ENCODE measurements at regions not wholly inside any gene's neighbourhood (a gene's known extent, or its start where the extent isn't known, plus 50 kb on each side); places are given as distances from the start of the nearest gene placed in this dataset.

DNA sequence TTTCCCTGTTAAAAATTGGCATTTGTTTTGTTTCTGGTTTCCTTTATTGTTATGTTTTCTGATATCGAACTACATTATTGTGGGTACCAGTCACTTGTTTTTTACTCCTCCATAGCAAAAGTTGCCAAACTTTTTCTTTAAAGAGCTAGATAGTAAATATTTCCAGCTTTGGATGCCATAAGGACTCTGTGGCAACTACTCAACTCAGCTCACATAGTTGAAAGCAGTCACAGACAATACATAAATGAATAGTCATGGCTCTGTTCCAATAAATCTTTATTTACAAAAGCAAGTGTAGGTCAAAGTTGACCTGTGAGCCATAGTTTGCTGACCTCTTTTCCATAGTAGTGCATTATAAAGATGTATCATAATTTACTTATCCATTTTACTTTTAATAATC is 305.0 kb downstream of the RASEF start:
- Histone ChIP-seq H3K4me1 (no peaks in the 10 kb centered on the region), H3K4me2 (no peak overlapping the region), H4K20me1 (ENCODE audit: low read depth) (no peaks in the 10 kb centered on the region), H3K27ac (no peak overlapping the region), H3K4me3 (no peak overlapping the region), H3K36me3 (no peaks in the 10 kb centered on the region), H2AFZ (replicated peaks) (no peak overlapping the region), H3K27me3 (no peaks in the 10 kb centered on the region), H3F3A (ENCODE audit: low read depth) (no peaks in the 10 kb centered on the region), H3K9me3 (ENCODE audit: low read depth) (no peaks in the 10 kb centered on the region), H3K9ac (no peak overlapping the region), H3K79me2 (ENCODE audit: low read depth) (no peaks in the 10 kb centered on the region)
- DNase-seq (ENCODE audit: low spot score): no peak
- Mint-ChIP-seq H3K4me3 (no peak overlapping the region), H3K27ac (peak overlapping the region; percentile 57), H3K9me3 (peaks cover 5% of the 10 kb centered on the region), H3K36me3 (no peaks in the 10 kb centered on the region), H3K4me1 (peaks cover 3% of the 10 kb centered on the region), H3K27me3 (ENCODE audit: insufficient read depth, low read depth) (peaks cover 2% of the 10 kb centered on the region)
- TF ChIP-seq, protein P1, sequence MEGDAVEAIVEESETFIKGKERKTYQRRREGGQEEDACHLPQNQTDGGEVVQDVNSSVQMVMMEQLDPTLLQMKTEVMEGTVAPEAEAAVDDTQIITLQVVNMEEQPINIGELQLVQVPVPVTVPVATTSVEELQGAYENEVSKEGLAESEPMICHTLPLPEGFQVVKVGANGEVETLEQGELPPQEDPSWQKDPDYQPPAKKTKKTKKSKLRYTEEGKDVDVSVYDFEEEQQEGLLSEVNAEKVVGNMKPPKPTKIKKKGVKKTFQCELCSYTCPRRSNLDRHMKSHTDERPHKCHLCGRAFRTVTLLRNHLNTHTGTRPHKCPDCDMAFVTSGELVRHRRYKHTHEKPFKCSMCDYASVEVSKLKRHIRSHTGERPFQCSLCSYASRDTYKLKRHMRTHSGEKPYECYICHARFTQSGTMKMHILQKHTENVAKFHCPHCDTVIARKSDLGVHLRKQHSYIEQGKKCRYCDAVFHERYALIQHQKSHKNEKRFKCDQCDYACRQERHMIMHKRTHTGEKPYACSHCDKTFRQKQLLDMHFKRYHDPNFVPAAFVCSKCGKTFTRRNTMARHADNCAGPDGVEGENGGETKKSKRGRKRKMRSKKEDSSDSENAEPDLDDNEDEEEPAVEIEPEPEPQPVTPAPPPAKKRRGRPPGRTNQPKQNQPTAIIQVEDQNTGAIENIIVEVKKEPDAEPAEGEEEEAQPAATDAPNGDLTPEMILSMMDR (IDR thresholded peaks at IDR 0.05): no peak
- no peak for TF ChIP-seq EZH2 (IDR thresholded peaks at IDR 0.05)
- no peak for TF ChIP-seq EZH2phosphoT487 (IDR thresholded peaks at IDR 0.05)

DNA sequence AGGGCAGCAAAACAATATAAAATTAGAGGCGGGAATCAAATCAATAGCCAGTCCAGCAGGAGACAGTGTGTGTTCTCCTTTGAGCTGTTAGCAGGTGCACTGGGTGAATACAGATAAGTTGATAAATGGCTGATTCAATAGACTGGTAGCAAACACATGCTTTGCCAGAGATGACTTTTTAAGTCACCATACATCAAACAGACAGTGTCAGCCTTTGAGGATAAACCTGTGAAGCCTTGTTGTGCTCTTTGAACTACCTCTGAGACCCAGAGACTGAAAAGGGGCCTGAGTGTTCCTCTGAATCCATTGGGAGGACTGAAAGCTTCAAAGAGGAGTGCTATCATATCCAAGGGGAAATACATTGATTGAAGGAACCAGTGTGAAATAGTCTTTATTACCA is 301.9 kb downstream of the RASEF start:
- Histone ChIP-seq H3K4me1 (no peaks in the 10 kb centered on the region), H2AFZ (replicated peaks) (no peak overlapping the region), H3K4me2 (no peak overlapping the region), H3K27ac (no peak overlapping the region), H3K9me3 (ENCODE audit: low read depth) (no peaks in the 10 kb centered on the region), H3F3A (ENCODE audit: low read depth) (no peaks in the 10 kb centered on the region), H3K9ac (no peak overlapping the region), H3K27me3 (no peaks in the 10 kb centered on the region), H3K79me2 (ENCODE audit: low read depth) (no peaks in the 10 kb centered on the region), H4K20me1 (ENCODE audit: low read depth) (no peaks in the 10 kb centered on the region), H3K36me3 (no peaks in the 10 kb centered on the region), H3K4me3 (no peak overlapping the region)
- Mint-ChIP-seq H3K9me3 (peaks cover 5% of the 10 kb centered on the region), H3K27me3 (ENCODE audit: insufficient read depth, low read depth) (peaks cover 2% of the 10 kb centered on the region), H3K36me3 (no peaks in the 10 kb centered on the region), H3K4me3 (no peak overlapping the region), H3K27ac (no peak overlapping the region), H3K4me1 (peaks cover 3% of the 10 kb centered on the region)
- TF ChIP-seq, protein P1 (IDR thresholded peaks at IDR 0.05): no peak
- TF ChIP-seq EZH2phosphoT487 (IDR thresholded peaks at IDR 0.05) (no peak), EZH2 (IDR thresholded peaks at IDR 0.05) (no peak)
- DNase-seq (ENCODE audit: low spot score): no peak

DNA sequence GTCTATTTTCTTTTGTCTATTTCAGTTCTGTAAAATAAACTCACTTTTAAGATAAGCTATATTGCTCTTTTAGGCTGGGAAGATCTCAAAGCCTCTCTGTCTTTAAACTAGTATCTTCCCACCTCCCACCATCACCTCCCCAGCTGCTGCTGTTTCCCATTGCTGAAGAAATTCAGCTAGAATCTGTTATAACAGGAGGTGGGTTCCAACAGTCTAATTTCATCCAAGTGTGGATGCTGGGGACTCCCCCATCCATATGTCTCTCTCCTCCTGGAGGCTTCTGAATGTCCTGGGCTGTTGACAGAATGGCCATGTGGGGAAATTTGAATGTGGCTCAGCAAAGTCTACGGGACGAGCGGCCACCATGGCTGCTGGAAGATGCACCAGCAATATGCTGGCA is 301.0 kb downstream of the RASEF start:
- peaks cover 2% of the 10 kb centered on the region for H3K27me3 Mint-ChIP-seq (ENCODE audit: insufficient read depth, low read depth)
- no peaks in the 10 kb centered on the region for H3K4me1 ChIP-seq
- H3K4me2 ChIP-seq: no peak overlapping the region
- H3K36me3 Mint-ChIP-seq: no peaks in the 10 kb centered on the region
- DNase-seq (ENCODE audit: low spot score): no peak
- H3K36me3 ChIP-seq: no peaks in the 10 kb centered on the region
- H3K4me1 Mint-ChIP-seq: peaks cover 3% of the 10 kb centered on the region
- H3K4me3 ChIP-seq: no peak overlapping the region
- no peaks in the 10 kb centered on the region for H3F3A ChIP-seq (ENCODE audit: low read depth)
- no peak overlapping the region for H2AFZ ChIP-seq (replicated peaks)
- H3K9me3 ChIP-seq (ENCODE audit: low read depth): no peaks in the 10 kb centered on the region
- no peak overlapping the region for H3K9ac ChIP-seq
- no peak overlapping the region for H3K4me3 Mint-ChIP-seq
- H3K27ac Mint-ChIP-seq: no peak overlapping the region
- no peak overlapping the region for H3K27ac ChIP-seq
- TF ChIP-seq, protein P1 (IDR thresholded peaks at IDR 0.05): no peak
- TF ChIP-seq EZH2 (IDR thresholded peaks at IDR 0.05) (no peak), EZH2phosphoT487 (IDR thresholded peaks at IDR 0.05) (no peak)
- no peaks in the 10 kb centered on the region for H4K20me1 ChIP-seq (ENCODE audit: low read depth)
- H3K79me2 ChIP-seq (ENCODE audit: low read depth): no peaks in the 10 kb centered on the region
- no peaks in the 10 kb centered on the region for H3K27me3 ChIP-seq
- H3K9me3 Mint-ChIP-seq: peaks cover 5% of the 10 kb centered on the region
